ENCODE measurements at regions not wholly inside any gene's neighbourhood (a gene's known extent, or its start where the extent isn't known, plus 50 kb on each side); places are given as distances from the start of the nearest gene placed in this dataset.

DNA sequence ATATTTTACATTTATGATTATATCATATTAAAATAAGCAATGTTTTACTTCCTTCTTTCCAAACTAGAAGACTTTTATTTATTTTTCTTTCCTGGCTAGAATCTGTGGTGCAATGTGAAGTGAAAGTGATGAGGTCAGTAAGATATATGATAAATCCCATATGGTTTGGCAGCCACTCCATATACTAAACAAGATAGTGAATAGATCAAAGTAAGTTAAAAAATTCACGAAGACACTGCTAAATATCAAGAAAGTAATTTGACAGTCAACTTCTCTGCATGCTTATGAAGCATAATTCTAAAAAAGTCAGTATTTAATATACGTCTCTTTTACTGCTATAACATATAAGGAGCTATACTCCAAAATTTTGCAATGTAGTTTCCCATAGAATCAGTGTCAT, 972.8 kb downstream of the DTWD2 start:
- TF ChIP-seq, protein P1, sequence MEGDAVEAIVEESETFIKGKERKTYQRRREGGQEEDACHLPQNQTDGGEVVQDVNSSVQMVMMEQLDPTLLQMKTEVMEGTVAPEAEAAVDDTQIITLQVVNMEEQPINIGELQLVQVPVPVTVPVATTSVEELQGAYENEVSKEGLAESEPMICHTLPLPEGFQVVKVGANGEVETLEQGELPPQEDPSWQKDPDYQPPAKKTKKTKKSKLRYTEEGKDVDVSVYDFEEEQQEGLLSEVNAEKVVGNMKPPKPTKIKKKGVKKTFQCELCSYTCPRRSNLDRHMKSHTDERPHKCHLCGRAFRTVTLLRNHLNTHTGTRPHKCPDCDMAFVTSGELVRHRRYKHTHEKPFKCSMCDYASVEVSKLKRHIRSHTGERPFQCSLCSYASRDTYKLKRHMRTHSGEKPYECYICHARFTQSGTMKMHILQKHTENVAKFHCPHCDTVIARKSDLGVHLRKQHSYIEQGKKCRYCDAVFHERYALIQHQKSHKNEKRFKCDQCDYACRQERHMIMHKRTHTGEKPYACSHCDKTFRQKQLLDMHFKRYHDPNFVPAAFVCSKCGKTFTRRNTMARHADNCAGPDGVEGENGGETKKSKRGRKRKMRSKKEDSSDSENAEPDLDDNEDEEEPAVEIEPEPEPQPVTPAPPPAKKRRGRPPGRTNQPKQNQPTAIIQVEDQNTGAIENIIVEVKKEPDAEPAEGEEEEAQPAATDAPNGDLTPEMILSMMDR (IDR thresholded peaks at IDR 0.05): no peak
- TF ChIP-seq POLR2AphosphoS5 (IDR thresholded peaks at IDR 0.05) (no peak), EP300 (IDR thresholded peaks at IDR 0.05) (no peak)
